ENCODE measurements at regions not wholly inside any gene's neighbourhood (a gene's known extent, or its start where the extent isn't known, plus 50 kb on each side); places are given as distances from the start of the nearest gene placed in this dataset.

DNA sequence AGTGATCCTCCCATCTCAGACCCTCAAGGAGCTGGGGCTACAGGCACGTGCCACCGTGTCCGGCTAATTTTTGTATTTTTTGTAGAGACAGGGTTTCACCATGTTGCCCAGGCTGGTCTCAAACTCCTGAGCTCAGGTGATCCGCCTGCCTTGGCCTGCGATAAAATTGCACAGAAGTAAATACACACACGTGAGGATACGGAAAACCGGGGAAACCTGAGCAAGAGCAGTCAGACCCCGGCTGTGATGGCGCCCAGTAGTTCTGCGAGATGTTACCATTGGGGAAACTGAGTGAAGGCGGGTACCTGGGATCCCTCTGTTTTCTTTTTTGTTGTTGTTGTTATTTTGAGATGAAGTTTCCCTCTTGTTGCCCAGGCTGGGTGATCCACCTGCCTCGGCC, 114.9 kb downstream of the C9orf50 start:
- TF ChIP-seq GABPA (IDR thresholded peaks at IDR 0.05; ENCODE audit: low read depth) (no peak), POLR2AphosphoS5 (IDR thresholded peaks at IDR 0.05; ENCODE audit: low read depth) (no peak), SPI1 (IDR thresholded peaks at IDR 0.05; ENCODE audit: borderline replicate concordance, low read depth) (no peak)
- TF ChIP-seq, protein P1, sequence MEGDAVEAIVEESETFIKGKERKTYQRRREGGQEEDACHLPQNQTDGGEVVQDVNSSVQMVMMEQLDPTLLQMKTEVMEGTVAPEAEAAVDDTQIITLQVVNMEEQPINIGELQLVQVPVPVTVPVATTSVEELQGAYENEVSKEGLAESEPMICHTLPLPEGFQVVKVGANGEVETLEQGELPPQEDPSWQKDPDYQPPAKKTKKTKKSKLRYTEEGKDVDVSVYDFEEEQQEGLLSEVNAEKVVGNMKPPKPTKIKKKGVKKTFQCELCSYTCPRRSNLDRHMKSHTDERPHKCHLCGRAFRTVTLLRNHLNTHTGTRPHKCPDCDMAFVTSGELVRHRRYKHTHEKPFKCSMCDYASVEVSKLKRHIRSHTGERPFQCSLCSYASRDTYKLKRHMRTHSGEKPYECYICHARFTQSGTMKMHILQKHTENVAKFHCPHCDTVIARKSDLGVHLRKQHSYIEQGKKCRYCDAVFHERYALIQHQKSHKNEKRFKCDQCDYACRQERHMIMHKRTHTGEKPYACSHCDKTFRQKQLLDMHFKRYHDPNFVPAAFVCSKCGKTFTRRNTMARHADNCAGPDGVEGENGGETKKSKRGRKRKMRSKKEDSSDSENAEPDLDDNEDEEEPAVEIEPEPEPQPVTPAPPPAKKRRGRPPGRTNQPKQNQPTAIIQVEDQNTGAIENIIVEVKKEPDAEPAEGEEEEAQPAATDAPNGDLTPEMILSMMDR (IDR thresholded peaks at IDR 0.05; ENCODE audit: insufficient read depth, low read length), result no peak
- TF ChIP-seq, protein P2, sequence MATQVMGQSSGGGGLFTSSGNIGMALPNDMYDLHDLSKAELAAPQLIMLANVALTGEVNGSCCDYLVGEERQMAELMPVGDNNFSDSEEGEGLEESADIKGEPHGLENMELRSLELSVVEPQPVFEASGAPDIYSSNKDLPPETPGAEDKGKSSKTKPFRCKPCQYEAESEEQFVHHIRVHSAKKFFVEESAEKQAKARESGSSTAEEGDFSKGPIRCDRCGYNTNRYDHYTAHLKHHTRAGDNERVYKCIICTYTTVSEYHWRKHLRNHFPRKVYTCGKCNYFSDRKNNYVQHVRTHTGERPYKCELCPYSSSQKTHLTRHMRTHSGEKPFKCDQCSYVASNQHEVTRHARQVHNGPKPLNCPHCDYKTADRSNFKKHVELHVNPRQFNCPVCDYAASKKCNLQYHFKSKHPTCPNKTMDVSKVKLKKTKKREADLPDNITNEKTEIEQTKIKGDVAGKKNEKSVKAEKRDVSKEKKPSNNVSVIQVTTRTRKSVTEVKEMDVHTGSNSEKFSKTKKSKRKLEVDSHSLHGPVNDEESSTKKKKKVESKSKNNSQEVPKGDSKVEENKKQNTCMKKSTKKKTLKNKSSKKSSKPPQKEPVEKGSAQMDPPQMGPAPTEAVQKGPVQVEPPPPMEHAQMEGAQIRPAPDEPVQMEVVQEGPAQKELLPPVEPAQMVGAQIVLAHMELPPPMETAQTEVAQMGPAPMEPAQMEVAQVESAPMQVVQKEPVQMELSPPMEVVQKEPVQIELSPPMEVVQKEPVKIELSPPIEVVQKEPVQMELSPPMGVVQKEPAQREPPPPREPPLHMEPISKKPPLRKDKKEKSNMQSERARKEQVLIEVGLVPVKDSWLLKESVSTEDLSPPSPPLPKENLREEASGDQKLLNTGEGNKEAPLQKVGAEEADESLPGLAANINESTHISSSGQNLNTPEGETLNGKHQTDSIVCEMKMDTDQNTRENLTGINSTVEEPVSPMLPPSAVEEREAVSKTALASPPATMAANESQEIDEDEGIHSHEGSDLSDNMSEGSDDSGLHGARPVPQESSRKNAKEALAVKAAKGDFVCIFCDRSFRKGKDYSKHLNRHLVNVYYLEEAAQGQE (IDR thresholded peaks at IDR 0.05; ENCODE audit: insufficient replicate concordance, low read depth), result no peak

Measured in HL-60 (cell line).